ENCODE measurements at regions not wholly inside any gene's neighbourhood (a gene's known extent, or its start where the extent isn't known, plus 50 kb on each side); places are given as distances from the start of the nearest gene placed in this dataset.
"Not testable (repeated sequence)": the region's sequence is repeated elsewhere in the genome, so short reads cannot be mapped to it uniquely, and the experiment has no call there.

DNA sequence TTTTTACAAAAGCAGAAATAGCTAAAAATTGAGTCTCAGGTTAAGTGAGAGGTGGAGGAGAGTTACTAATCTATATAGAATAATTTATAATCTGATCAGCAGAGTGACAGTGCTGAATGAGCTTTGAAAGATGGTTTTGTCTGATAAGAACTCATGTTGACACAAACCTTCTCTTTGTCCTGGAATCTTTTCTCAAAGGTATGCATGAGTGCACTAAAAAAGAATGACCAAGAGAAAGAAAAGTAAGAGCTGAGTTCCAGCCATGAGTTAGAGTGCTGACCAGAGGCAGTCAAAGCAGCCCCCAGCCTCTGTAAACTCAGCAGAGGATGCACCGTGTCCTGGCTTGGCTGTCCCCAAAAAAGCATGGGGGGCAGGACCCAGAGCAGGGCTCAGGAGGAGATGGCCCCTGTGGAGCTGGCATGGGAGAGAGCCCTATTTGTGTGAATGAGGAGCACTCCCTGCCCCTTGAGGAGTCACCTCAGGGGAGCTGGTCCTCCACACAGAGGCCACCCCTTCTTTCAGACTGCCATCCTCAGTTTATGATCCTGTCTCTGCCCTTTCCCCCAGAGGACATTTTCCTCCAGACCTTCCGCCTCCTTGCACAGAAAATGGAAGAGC, 129.8 kb downstream of the SEC23A start:
- DNase-seq (ENCODE audit: low read depth in 1 of 2, low spot score in 1 of 2) = no peak

DNA sequence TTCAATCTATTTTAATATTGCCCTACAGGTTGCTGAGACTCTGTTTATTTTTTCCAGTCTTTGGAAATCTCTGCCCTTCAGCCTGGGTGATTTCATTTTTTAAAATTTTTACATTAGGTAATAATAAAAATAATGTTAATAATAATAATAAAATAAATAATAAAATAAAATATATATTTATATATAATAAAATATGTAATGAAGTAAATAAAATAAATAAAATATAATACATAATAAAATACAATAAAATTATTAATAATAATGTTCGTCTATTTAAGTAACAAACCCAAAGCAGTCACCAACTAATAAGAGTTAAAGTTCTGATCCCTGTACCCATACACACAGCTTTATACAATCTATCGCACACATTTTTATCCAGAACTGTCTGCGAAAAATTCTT, 130.5 kb downstream of the SEC23A start:
- no peak for DNase-seq (ENCODE audit: low read depth in 1 of 2, low spot score in 1 of 2)

DNA sequence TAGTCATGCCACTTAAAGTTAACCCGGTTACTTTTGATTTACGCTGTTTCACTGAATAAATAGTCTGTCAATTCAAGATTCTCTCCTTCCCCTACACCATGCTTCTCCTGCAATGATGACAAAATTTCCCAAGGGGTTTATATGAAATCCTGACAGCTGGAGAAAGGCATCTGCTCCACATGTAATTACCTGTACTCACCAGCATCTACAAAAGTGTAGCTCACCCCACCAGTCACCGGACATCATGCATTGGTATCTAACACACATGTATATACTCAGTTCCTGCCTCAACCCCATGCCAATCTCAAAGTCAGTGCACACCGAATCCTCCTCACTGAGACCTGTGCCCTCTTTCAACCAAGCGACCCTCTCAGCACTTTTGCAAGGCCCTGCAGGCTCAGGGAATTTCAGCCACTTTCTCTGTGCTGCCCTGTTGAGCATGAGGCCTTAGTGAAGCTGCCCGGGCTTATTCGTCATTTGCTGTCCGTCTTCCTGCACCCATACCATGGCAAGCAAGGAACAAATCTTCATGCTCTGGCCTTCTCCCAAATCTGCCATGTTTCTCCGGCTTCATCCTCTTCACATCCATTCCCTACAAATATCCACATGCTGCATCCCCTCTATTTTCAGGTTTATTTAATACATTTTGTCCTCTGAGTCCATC, 131.6 kb downstream of the SEC23A start:
- no peak for DNase-seq (ENCODE audit: low read depth in 1 of 2, low spot score in 1 of 2)

DNA sequence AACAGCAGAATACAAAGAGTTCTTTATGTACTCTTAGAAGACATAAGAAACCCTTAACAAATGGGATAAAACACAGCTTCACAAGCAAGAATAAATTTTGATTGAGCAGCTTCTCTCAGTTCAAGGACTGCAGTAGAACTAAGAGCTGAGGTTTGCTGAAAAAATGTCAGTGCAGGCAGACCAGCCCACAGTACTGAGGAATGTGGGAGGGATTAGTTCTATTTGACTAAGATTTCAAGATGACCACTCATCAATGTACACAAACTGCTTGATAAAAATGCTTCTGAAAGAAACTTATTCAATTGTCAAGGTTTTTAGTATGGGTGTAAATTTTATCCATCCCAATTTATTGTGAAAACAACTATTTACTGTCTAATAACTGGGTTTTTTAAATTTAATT, 138.4 kb downstream of the SEC23A start:
- no peak for DNase-seq (ENCODE audit: low read depth in 1 of 2, low spot score in 1 of 2)

DNA sequence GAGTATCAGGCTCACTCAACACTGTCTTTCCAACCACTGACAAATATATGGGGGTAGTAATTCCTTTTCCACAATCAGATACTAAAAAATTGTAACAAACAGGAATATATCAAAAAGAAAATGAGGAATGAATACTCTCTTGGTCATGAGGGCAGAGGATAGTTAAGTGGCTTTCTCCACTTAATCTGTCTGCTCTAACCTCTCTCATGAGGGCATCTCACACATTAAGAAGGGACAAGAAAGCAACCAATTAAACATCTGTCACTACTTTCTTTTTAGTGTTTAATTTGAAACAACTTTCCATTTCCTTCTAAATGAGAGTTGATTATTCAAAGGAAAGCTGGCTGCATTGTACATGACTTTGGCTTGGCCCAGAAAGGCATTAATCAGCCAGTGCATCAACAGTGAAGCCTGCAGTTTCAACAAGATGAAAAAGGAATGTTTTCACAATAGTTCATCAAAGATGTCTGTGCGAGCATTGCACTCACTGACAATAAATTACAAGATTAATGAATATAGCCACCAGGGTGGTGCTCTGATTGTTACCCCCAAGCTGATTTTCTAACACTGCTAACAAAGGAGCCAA, 142.0 kb downstream of the SEC23A start:
- DNase-seq (ENCODE audit: low read depth in 1 of 2, low spot score in 1 of 2) = no peak

GRCh38 chr14:38959021-38959420, 144.0 kb downstream of the SEC23A start:
- DNase-seq (ENCODE audit: low read depth in 1 of 2, low spot score in 1 of 2) = no peak

DNA sequence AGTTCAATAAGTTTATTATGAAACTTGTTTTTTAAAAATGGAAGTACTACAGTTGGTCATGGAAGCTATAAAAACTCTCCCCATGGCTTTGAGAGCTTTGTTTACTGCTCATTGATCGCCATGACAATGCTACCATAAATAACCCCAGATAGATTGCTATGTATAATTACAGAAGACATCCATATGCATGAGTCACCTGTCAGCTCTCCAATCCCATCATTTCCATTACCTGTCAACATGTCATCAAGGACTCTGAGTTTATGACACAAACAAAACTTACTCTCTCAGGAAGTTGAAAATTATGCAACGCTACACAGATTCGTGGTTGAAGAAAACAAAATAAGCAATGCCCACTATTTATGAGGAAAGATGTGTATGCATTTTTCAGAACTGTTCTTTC, 144.4 kb downstream of the SEC23A start:
- DNase-seq (ENCODE audit: low read depth in 1 of 2, low spot score in 1 of 2) = no peak

DNA sequence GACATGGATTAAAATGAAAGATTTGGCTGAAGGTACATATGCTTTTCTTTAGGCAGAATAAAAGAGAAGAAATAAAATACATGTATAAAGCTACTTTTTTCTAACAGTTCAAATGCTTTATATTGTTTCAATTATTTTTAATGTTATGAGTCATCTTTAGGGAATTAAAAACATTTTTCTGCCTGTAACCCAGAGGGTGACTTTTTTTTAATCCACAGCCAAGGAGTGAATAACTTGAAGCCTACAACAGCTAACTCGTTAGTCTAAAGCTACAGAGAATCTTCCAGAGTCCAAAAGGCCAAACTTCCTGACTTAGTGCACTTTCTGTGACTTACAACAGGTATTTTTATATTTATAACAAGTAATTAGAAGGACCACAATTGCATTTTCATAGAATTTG, 151.6 kb downstream of the SEC23A start:
- DNase-seq (ENCODE audit: low read depth in 1 of 2, low spot score in 1 of 2) = no peak

DNA sequence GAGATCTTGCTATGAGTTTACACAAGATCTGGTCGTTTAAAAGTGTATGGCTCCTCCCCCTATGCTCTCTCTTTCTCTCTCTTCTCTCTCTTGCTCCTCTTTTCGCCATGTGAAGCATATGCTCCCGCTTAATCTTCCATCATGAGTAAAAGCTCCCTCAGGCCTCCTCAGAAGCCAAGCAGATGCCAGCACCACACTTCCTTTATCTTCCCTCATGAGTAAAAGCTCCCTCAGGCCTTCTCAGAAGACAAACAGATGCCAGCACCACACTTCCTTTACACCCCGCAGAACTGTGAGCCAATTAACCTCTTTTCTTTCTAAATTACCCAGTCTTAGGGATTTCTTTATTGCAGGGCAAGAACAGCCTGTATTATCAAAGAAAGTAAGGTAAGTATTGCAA, 152.4 kb downstream of the SEC23A start:
- no peak for DNase-seq (ENCODE audit: low read depth in 1 of 2, low spot score in 1 of 2)

DNA sequence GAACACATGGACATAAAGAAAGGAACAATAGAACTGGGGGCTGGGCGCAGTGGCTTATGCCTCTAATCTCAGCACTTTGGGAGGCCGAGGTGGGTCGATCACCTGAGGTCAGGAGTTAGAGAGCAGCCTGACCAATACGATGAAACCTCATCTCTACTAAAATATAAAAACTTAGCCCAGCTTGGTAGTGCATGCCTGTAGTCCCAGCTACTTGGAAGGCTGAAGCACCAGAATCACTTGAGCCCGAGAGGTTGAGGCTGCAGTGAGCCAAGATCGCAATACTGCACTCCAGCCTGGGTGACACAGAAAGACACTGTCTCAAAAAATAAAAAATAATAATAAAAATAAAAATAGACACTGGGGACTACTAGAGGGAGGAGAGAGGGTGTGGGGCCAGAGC, 154.5 kb downstream of the SEC23A start:
- DNase-seq (ENCODE audit: low read depth in 1 of 2, low spot score in 1 of 2) = no peak

DNA sequence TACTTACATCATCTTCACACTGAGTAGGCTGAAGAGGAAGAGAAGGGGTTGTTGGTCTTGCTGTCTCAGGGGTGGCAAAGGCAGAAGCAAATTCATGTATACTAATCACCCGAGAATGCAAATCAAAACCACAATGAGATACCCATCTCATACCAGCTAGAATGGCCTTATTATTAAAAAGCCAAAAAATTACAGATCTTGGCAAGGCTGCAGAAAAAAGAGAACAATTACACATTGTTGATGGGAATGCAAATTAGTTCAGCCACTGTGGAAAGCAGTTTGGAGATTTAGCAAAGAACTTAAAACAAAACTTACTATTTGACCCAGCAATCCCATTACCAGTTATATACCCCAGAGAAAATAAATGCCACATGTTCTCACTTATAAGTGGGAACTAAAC, 154.9 kb downstream of the SEC23A start:
- no peak for DNase-seq (ENCODE audit: low read depth in 1 of 2, low spot score in 1 of 2)

DNA sequence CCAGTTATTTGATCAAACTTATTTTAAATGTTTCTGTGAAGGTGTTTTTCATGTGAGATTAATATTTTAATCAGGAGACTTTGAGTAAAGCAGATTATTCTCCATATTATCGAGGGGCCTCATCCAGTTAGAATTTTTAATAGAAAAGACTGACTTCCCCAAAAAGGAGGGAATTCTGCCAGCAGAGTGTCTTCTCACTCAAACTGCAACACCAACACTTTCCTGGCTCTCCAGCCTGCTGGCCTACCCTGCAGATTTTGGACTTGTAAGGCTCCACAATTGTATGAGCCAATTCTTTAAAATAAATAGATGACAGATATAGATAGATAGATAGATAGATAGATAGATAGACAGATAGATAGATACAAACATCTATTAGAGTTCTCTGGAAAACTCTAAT, 155.7 kb downstream of the SEC23A start:
- no peak for DNase-seq (ENCODE audit: low read depth in 1 of 2, low spot score in 1 of 2)

- no peak for DNase-seq (ENCODE audit: low read depth in 1 of 2, low spot score in 1 of 2)
These were observed 158.3 kb downstream of the SEC23A start for GRCh38 chr14:38944691-38945090.

DNA sequence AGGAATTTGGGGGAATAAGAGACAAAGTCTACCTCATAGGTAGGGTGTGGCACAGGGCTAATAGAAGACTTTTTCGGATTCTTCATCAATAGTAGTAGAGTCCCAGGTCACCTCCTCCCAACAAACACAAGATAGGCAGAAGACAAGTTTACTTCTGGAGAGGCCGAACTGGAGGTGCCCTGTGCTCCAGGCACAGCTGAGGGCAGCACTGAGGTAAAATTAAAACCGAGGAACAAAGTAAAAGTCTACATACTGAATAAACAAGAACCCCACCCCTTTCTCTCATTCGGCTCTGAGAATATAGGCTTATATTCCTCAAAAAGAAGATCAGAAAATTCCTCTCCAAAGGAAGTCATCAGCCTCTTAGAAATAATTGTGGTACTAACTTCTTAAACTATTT, 161.5 kb downstream of the SEC23A start:
- no peak for DNase-seq (ENCODE audit: low read depth in 1 of 2, low spot score in 1 of 2)

GRCh38 chr14:38932653-38933000, 170.4 kb downstream of the SEC23A start:
- DNase-seq (ENCODE audit: low read depth in 1 of 2, low spot score in 1 of 2) = not testable (repeated sequence)

- no peak for DNase-seq (ENCODE audit: low read depth in 1 of 2, low spot score in 1 of 2)
These were observed 170.9 kb downstream of the SEC23A start for GRCh38 chr14:38931969-38932652.

GRCh38 chr14:38930898-38931297, 172.1 kb downstream of the SEC23A start:
- DNase-seq (ENCODE audit: low read depth in 1 of 2, low spot score in 1 of 2) = no peak

DNA sequence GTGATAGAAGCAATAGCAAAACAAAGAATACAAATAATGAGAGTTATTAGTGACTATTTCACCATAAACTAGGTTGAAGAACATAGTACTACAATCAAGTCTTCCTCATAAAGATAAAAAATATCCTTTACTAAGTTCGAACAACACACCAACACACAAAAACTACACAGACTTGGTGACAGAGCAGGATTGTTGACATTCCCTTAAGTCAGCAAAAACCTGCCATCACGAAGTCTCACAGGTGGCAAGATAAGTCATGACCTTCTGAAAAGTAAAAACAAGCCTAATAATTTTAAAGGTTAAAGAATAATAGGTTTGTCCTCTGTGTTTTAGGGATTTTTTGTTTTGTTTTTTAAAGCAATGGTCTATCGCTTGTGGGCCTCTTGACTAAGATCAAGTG, 173.0 kb downstream of the SEC23A start:
- DNase-seq (ENCODE audit: low read depth in 1 of 2, low spot score in 1 of 2) = no peak

DNA sequence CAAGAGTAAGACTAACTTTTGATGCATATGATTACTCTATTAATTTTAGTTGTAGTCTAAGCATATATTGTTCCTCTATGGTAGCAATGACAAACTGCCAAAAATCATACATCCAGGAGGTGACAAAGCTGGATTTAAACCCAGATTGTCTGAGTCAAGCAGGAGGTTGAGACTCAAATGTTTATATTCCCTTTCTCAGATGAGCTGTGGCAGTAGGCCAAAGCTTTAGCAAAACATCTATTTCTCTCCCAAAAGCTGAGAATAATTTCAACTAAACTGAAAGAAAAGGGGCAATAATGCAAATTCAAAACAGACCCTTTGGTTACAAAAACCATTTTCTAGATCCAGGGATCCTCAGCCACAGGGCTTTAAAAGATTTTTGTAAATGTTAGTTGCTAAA, 173.6 kb downstream of the SEC23A start:
- DNase-seq (ENCODE audit: low read depth in 1 of 2, low spot score in 1 of 2) = no peak

GRCh38 chr14:38921893-38922292, 181.1 kb downstream of the SEC23A start:
- not testable (repeated sequence) for DNase-seq (ENCODE audit: low read depth in 1 of 2, low spot score in 1 of 2)

DNA sequence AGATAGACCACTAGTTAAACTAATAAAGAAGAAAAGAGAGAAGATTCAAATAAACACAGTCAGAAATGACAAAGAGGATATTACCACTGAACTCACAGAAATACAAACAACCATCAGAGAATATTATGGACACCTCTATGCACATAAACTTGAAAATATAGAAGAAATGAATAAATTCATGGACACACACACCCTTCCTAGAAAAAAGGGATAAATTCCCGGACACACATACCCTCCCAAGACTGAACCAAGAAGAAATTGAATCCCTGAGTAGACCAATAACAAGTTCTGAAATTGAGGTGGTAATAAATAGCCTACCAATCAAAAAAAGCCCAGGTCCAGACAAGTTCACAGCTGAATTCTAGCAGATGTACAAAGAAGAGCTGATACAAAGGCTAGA, 187.9 kb downstream of the SEC23A start:
- DNase-seq (ENCODE audit: low read depth in 1 of 2, low spot score in 1 of 2) = no peak

GRCh38 chr14:38910092-38910491, 192.9 kb downstream of the SEC23A start:
- DNase-seq (ENCODE audit: low read depth in 1 of 2, low spot score in 1 of 2) = no peak
